A549 (cell line): ENCODE measurements at regions not wholly inside any gene's neighbourhood (a gene's known extent, or its start where the extent isn't known, plus 50 kb on each side); places are given as distances from the start of the nearest gene placed in this dataset.

ENCODE experiments used
- ATAC-seq, 2 experiments: fragments of 200-7000 bp in 1 of 2; fragments of >200 bp in 1 of 2; cut with Nextera tagmentation in 1 of 2; cut with Tn5 transposase in 1 of 2; 3 replicates each; pipeline versions ENCODE4 v1.8.0 to v1.9.1; 2018 to 2020; ENCODE audit warnings: mild to moderate bottlenecking in 1 of 2, moderate library complexity in 1 of 2
- CTCF ChIA-PET: fragments of 300-600 bp; sonication (Branson Sonifier 250); formaldehyde crosslinking; extraction: SDS; loops from one replicate; lab custom pipeline; 2021; ENCODE audit warnings: antibody characterized with exemption, inconsistent platforms; lab: Yijun Ruan, JAX
- POLR2A ChIA-PET: fragments of 350-600 bp; formaldehyde crosslinking; extraction: SDS; loops from one replicate; lab custom pipeline; 2021; ENCODE audit warnings: antibody characterized with exemption, inconsistent platforms; lab: Yijun Ruan, JAX
- DNase-seq, 2 experiments: peaks; one replicate each; pipeline versions ENCODE4 v3.0.0 to v3.0.0-alpha.2; 2011 to 2016; ENCODE audit warnings: low read depth in 1 of 2, low spot score in 1 of 2
- FAIRE-seq: peaks from 2 replicates; lab custom pipeline; 2011; peaks lifted over from hg19 to GRCh38; lab: Jason Lieb, UNC
- H3K27ac ChIP-seq, 2 experiments: fragments of >200 bp; sonication (Bioruptor Twin); formaldehyde crosslinking; 3 replicates each; pipeline ENCODE4 v1.5.1; 2016 to 2017
- H3K4me1 ChIP-seq: fragments of >200 bp; sonication (Bioruptor Twin); formaldehyde crosslinking; 3 replicates; pipeline ENCODE4 v1.6.1; 2016
- H3K4me2 ChIP-seq: fragments of >200 bp; sonication (Bioruptor Twin); formaldehyde crosslinking; 3 replicates; pipeline ENCODE4 v1.6.1; 2016
- H3K4me3 ChIP-seq: fragments of >200 bp; sonication (Bioruptor Twin); formaldehyde crosslinking; 3 replicates; pipeline ENCODE4 v1.5.1; 2016
- H3K9me3 ChIP-seq: fragments of >200 bp; sonication (Bioruptor Twin); formaldehyde crosslinking; 3 replicates; pipeline ENCODE4 v1.6.1; 2016
- EHF ChIP-seq: fragments of 250-450 bp; sonication (Bioruptor Pico); IDR thresholded peaks from 2 replicates; pipeline ENCODE4 v1.5.0; 2020; ENCODE audit warnings: mild to moderate bottlenecking
- EP300 ChIP-seq, 2 experiments: fragments of >200 bp; sonication (Bioruptor Twin); formaldehyde crosslinking; IDR thresholded peaks; 2 replicates in 1 of 2; 3 replicates in 1 of 2; pipeline ENCODE4 v1.6.1; 2016 to 2017
- FOXS1 ChIP-seq: fragments of 250-450 bp; sonication (Bioruptor Pico); IDR thresholded peaks from 2 replicates; pipeline ENCODE4 v1.5.0; 2020; ENCODE audit warnings: mild to moderate bottlenecking, moderate library complexity
- HOXA7 ChIP-seq: fragments of 250-450 bp; sonication (Bioruptor Pico); IDR thresholded peaks from 2 replicates; pipeline ENCODE4 v1.5.0; 2020; ENCODE audit warnings: mild to moderate bottlenecking, moderate library complexity
- HOXB13 ChIP-seq: fragments of 250-450 bp; sonication (Bioruptor Pico); IDR thresholded peaks from 2 replicates; pipeline ENCODE4 v1.5.0; 2020; ENCODE audit warnings: low read depth, mild to moderate bottlenecking, moderate library complexity
- MYC ChIP-seq: IDR thresholded peaks from 2 replicates; pipeline ENCODE4 v1.6.1; 2012; ENCODE audit warnings: mild to moderate bottlenecking, inconsistent platforms, low read length, improper control_type of control experiment, borderline replicate concordance
- NFE2L2 ChIP-seq: fragments of 150-350 bp; conservative IDR thresholded peaks from 2 replicates; pipeline ENCODE4 v1.6.1; 2014; ENCODE audit warnings: low read length
- NPAS2 ChIP-seq: fragments of 250-450 bp; sonication (Bioruptor Pico); IDR thresholded peaks from 2 replicates; pipeline ENCODE4 v1.8.0; 2022; ENCODE audit warnings: mild to moderate bottlenecking, moderate library complexity, borderline replicate concordance
- PHF8 ChIP-seq: fragments of 200-600 bp; sonication (generic); IDR thresholded peaks from 2 replicates; pipeline ENCODE4 v1.6.1; 2016; ENCODE audit warnings: low read depth, mild to moderate bottlenecking, antibody characterized with exemption, moderate library complexity, borderline replicate concordance
- RCOR1 ChIP-seq: fragments of 150-350 bp; IDR thresholded peaks from 2 replicates; pipeline ENCODE4 v1.6.1; 2014; ENCODE audit warnings: antibody characterized with exemption, low read length, low read depth
- RNF2 ChIP-seq: fragments of 200-600 bp; sonication (generic); IDR thresholded peaks from 2 replicates; pipeline ENCODE4 v1.6.1; 2016; ENCODE audit warnings: low read depth, mild to moderate bottlenecking, antibody characterized with exemption, moderate library complexity, borderline replicate concordance
- SMC3 ChIP-seq: fragments of >200 bp; sonication (Bioruptor Twin); formaldehyde crosslinking; IDR thresholded peaks from 3 replicates; pipeline ENCODE4 v1.6.1; 2018; ENCODE audit warnings: inconsistent platforms
- ZNF302 ChIP-seq: fragments of 250-450 bp; sonication (Bioruptor Pico); IDR thresholded peaks from 2 replicates; pipeline ENCODE4 v1.9.0; 2021; ENCODE audit warnings: inconsistent platforms, mild to moderate bottlenecking, moderate library complexity
- WGBS: methylation state at CpG from one replicate; pipeline ENCODE4 v1.1.6; 2017; ENCODE audit errors: missing lambda C conversion rate; 5-methylcytosine and 5-hydroxymethylcytosine counted together
- TF ChIP-seq, protein P1 (sequence below): fragments of >200 bp; sonication (Bioruptor Twin); formaldehyde crosslinking; IDR thresholded peaks from 3 replicates; pipeline ENCODE4 v1.6.1; 2016
- TF ChIP-seq, protein P2 (sequence below): IDR thresholded peaks from 2 replicates; pipeline ENCODE4 v1.6.1; 2012
- TF ChIP-seq, protein P3 (sequence below): IDR thresholded peaks from 2 replicates; pipeline ENCODE4 v1.6.1; 2012
- TF ChIP-seq, protein P4 (sequence below): fragments of 150-350 bp; IDR thresholded peaks from 2 replicates; pipeline ENCODE4 v1.6.1; 2014; ENCODE audit warnings: low read depth, mild to moderate bottlenecking, low read length

DNA sequence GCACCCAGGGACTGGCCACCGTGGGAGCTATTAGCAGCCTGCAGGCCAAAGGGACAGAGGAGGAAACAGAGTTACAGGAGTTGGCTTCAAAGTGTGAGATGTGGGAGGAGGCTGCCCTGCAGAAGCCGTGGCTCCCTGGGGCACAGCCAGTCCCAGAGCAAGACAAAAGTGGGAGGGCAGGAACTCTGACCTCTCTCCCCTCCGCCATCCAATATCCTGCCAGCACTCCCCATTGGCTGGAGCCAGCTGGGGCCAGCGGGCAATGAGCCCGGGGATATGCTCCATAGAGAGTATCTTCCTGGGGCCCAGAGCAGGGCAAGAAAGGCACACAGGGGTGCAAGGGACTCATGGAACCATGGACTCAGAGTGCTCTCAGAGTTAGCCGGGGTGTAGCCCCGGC, 143.1 kb downstream of the INHBB start:
- Histone ChIP-seq H3K4me1 (no peaks in the 10 kb centered on the region), H3K4me2 (no peak overlapping the region), H3K9me3 (no peaks in the 10 kb centered on the region), H3K27ac (no peak overlapping the region), H3K4me3 (no peak overlapping the region)
- ATAC-seq (no peak), DNase-seq (no peak), FAIRE-seq (no peak)
- no peak for TF ChIP-seq MYC
- CTCF ChIA-PET, result interaction anchor here (0.9 to 1.8 kb wide), 2 partner anchors 9 to 27 kb away, joined by 3 to 4 read pairs; no protein-coding TSS in a partner anchor
- WGBS, result 68% methylated on average over 6 of the region's 7 CpGs
- POLR2A ChIA-PET, result no interaction called here

DNA sequence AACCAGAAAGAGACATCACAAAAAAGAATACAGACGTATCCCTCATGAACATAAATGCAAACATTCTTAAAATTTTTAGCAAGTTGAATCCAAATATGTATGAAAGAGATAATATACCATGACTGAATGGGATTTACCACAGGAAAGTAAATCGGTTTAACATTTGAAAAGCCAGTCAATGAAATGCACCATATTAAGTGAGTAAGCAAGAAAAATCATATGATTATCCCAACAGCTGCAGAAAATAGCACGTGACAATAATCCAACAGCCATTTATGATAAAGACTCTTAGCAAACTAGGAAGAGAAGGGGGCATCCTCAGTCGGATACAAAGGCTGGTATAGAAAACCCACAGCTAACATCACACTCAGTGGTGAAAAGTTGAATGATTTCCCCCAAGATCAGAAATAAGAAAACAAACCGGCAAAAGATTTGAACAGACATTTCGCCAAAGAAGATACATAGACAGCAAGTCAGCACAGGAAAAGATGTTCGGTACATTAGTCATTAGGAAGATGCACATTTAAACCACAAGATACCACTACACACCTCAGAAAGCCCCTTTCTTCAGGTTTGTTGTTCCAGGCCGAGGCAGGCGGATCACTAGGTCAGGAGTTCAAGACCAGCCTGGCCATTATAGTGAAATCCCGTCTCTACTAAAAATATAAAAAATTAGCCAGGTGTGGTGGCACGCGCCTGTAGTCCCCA, 144.3 kb downstream of the INHBB start:
- 68% methylated on average over 12 of the region's 12 CpGs for WGBS
- Histone ChIP-seq H3K4me2 (no peak overlapping the region), H3K4me3 (no peak overlapping the region)
- ChIA-PET POLR2A (no interaction called here), CTCF (interaction anchor here (1.8 kb wide), 1 partner anchor 28 kb away, joined by 4 read pairs; no protein-coding TSS in a partner anchor)
- no peak for FAIRE-seq
- TF ChIP-seq PHF8 (no peak), HOXB13 (CRISPR knock-in tag) (no peak), EHF (CRISPR knock-in tag) (no peak)
- TF ChIP-seq, protein P1, sequence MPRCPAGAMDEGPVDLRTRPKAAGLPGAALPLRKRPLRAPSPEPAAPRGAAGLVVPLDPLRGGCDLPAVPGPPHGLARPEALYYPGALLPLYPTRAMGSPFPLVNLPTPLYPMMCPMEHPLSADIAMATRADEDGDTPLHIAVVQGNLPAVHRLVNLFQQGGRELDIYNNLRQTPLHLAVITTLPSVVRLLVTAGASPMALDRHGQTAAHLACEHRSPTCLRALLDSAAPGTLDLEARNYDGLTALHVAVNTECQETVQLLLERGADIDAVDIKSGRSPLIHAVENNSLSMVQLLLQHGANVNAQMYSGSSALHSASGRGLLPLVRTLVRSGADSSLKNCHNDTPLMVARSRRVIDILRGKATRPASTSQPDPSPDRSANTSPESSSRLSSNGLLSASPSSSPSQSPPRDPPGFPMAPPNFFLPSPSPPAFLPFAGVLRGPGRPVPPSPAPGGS, result no peak
- TF ChIP-seq, protein P2, sequence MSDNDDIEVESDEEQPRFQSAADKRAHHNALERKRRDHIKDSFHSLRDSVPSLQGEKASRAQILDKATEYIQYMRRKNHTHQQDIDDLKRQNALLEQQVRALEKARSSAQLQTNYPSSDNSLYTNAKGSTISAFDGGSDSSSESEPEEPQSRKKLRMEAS, result no peak
- TF ChIP-seq, all 56 proteins: peak for 0
- H3K4me1 ChIP-seq, result peaks cover 5% of the 10 kb centered on the region; the same call in 1 of the 3 replicates
- DNase-seq (no peak), ATAC-seq (no peak)
- H3K27ac ChIP-seq, result no peak overlapping the region
- no peaks in the 10 kb centered on the region for H3K9me3 ChIP-seq

DNA sequence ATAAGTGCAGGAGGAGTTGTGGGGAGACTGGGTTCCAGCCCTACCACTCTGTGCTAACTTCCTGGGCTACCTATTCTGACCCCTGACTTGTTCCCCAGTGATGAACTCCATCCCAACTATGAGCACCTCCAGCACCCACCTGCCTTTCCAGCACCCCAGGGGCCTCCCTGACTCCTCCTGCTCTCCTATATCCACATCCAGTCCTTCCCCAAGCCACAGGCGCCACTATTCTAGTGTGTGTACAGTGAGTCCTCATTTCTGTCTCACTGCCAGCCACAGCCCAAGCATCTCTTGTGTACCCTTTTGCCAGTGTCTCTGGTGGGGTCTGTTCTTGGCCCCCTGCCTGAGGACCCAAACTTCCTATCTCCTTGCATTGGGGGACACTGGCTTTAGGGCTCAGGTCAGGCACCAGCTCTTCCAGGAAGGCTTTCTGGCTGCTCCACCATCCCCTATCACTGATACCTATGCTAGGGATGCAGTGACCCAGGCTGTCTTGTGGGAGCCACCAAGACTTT, 145.2 kb downstream of the INHBB start:
- POLR2A ChIA-PET, result no interaction called here
- WGBS, result 91% methylated on average over 1 of the region's 1 CpG
- no peak for DNase-seq
- Histone ChIP-seq H3K4me1 (peaks cover 5% of the 10 kb centered on the region; the same call in 1 of the 3 replicates), H3K4me2 (no peak overlapping the region), H3K27ac (no peak overlapping the region), H3K4me3 (no peak overlapping the region), H3K9me3 (no peaks in the 10 kb centered on the region)
- TF ChIP-seq RCOR1, result no peak
- TF ChIP-seq, protein P3, sequence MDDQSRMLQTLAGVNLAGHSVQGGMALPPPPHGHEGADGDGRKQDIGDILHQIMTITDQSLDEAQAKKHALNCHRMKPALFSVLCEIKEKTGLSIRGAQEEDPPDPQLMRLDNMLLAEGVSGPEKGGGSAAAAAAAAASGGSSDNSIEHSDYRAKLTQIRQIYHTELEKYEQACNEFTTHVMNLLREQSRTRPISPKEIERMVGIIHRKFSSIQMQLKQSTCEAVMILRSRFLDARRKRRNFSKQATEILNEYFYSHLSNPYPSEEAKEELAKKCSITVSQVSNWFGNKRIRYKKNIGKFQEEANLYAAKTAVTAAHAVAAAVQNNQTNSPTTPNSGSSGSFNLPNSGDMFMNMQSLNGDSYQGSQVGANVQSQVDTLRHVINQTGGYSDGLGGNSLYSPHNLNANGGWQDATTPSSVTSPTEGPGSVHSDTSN, result no peak
- ATAC-seq, result no peak
- no peak for FAIRE-seq
- CTCF ChIA-PET, result no interaction called here

DNA sequence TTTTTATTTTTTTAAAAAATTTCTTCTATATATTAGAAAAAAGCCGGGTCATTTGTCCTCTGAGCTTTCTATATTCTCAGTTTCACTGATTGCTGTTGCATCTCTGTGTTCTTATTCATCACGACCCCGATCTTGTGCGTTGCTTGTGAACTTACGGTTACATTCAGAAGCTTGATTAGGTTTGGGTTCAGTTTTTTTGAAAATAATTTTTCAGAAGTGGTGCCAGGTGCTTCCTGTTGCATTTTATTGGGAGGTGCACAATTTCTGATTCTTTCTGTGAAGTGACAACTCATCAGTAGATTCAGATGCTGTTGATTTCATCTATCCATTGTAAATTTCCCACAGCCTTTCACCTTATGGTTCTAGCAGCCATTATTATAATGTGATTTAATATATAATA, 147.3 kb downstream of the INHBB start:
- CTCF ChIA-PET, result no interaction called here
- Histone ChIP-seq H3K4me2 (no peak overlapping the region), H3K27ac (no peak overlapping the region), H3K4me1 (peaks cover 5% of the 10 kb centered on the region; the same call in 1 of the 3 replicates), H3K9me3 (no peaks in the 10 kb centered on the region), H3K4me3 (no peak overlapping the region)
- ATAC-seq (no peak), FAIRE-seq (no peak), DNase-seq (no peak)
- POLR2A ChIA-PET, result no interaction called here
- 71% methylated on average over 5 of the region's 5 CpGs for WGBS
- TF ChIP-seq EHF (CRISPR knock-in tag) (no peak), HOXA7 (CRISPR knock-in tag) (no peak), ZNF302 (CRISPR knock-in tag) (no peak), SMC3 (no peak), FOXS1 (CRISPR knock-in tag) (no peak), NFE2L2 (no peak), RNF2 (no peak), EP300 (IDR thresholded peaks at IDR 0.05) (no peak), NPAS2 (CRISPR knock-in tag) (no peak)
- TF ChIP-seq, protein P4, sequence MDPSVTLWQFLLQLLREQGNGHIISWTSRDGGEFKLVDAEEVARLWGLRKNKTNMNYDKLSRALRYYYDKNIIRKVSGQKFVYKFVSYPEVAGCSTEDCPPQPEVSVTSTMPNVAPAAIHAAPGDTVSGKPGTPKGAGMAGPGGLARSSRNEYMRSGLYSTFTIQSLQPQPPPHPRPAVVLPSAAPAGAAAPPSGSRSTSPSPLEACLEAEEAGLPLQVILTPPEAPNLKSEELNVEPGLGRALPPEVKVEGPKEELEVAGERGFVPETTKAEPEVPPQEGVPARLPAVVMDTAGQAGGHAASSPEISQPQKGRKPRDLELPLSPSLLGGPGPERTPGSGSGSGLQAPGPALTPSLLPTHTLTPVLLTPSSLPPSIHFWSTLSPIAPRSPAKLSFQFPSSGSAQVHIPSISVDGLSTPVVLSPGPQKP, result no peak
